GM12872 (cell line): ENCODE measurements at regions not wholly inside any gene's neighbourhood (a gene's known extent, or its start where the extent isn't known, plus 50 kb on each side); places are given as distances from the start of the nearest gene placed in this dataset.

Source experiments
- TF ChIP-seq, protein P1 (sequence below): IDR thresholded peaks from 3 replicates; pipeline ENCODE4 v1.5.1; 2011; ENCODE audit warnings: low read depth, mild to moderate bottlenecking, low read length, moderate library complexity; ENCODE audit not compliant: insufficient read depth

DNA sequence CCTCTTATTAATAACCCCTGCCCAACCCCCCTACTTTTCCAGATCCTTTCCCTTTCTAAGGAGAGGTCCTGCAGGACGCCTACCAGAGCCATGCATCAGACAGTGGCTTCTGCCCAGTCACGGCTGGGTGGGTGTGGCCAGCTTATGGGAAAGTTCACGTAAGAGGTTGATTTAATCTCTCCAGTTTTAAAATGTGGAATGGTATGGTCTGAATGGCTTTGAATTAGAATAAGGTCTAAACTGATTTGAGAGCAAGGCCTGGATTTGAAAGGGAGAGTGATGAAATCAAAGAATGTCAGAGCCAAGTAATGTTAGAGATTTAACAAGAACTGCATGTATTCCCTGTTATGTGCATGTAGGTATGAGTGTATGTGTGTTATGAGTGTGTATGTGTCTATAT, 275.7 kb downstream of the PAX1 start:
- TF ChIP-seq, protein P1, sequence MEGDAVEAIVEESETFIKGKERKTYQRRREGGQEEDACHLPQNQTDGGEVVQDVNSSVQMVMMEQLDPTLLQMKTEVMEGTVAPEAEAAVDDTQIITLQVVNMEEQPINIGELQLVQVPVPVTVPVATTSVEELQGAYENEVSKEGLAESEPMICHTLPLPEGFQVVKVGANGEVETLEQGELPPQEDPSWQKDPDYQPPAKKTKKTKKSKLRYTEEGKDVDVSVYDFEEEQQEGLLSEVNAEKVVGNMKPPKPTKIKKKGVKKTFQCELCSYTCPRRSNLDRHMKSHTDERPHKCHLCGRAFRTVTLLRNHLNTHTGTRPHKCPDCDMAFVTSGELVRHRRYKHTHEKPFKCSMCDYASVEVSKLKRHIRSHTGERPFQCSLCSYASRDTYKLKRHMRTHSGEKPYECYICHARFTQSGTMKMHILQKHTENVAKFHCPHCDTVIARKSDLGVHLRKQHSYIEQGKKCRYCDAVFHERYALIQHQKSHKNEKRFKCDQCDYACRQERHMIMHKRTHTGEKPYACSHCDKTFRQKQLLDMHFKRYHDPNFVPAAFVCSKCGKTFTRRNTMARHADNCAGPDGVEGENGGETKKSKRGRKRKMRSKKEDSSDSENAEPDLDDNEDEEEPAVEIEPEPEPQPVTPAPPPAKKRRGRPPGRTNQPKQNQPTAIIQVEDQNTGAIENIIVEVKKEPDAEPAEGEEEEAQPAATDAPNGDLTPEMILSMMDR = no peak

DNA sequence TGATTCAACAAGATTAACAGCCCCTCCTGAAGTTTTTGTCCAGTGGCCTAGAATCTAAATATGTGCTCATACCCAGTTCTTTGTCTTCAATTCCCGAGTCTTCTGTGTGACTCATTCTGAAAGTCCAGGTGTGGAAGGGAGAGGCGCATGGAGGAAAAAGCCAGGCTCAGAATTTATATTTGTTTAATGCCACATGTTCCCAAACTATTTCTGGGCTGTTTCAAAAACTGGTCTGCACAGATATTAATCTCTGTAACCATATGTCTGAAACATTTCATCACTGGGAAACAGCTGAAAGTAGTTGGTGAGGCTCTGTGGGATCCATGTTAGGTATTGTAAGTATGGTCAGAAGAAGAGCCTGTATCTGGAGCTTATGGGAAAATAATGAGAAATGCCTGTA, 266.0 kb downstream of the PAX1 start:
- TF ChIP-seq, protein P1 = no peak

DNA sequence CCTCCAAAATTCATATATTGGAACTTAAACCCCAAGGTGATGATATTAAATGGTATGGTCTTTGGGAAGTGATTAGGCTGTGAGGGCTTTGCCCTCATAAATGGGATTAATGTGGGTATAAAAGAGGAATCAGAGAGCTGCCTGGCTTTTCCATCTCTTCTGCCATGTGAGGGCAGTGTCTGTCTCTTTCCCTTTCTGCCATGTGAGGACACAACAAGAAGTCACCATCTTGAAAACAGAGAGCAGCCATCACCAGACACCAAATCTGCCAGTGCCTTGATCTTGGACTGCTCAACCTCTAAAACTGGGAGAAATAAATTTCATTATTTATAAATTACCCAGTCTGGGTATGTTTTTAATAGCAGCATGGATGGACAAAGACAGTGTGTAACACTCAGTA, 263.0 kb downstream of the PAX1 start:
- TF ChIP-seq, protein P1 = no peak

DNA sequence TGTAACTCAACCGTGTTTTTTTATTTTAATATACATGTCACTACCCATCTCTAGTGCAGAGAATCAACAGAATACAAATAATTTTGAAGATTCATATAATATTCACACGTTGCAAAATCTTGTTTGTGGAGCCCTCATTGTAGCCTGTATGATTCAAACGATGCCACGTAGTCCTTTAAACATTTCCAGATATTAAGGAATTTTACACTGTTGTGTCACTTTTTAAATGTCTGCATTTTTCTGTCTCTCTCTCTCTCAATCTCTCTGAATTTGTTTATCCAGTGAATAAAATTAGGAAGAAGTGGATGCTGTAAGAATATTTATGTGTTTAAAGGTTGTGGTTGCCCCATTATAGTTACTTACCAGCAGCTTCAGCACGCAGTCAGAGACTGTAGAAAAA, 262.0 kb downstream of the PAX1 start:
- TF ChIP-seq, protein P1 = no peak

DNA sequence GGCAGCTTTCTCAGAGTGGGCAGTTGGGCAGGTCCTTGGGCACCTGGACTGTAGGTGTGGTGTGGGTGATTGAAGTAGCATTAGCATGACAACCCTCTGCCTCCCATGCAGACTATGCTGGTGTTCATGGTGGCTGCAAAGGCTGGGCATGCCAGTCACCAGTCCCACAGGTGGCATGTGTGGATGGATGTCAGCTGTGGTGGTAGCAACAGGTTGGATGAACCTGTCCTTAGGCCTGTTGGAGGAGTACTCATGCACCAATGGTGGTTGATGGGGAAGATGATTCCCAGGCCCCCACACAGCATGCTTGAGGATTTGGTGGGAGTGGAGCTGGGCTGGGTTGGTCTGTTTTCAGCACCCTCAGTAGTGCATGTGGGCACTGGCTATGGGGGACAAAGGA, 251.1 kb downstream of the PAX1 start:
- TF ChIP-seq, protein P1 = no peak

DNA sequence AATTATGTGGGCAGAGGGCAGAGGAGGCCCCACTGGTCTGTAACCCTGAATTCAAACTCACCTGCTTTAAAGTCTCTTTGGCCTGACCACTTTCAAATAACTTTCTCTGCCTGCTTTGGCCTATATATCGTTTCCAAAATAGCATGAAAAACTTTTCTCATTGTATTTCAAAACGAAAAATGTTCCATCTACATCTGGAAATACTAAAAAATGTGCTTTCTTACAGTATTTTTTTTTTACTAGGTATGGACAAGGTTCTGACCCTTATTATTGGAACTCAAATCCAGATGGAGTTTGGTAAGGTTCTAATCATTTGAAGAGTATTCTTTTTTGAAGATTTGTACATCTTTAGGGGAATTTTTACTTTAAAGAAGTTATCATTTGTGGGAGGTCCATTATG, 241.9 kb downstream of the PAX1 start:
- TF ChIP-seq, protein P1 = no peak

DNA sequence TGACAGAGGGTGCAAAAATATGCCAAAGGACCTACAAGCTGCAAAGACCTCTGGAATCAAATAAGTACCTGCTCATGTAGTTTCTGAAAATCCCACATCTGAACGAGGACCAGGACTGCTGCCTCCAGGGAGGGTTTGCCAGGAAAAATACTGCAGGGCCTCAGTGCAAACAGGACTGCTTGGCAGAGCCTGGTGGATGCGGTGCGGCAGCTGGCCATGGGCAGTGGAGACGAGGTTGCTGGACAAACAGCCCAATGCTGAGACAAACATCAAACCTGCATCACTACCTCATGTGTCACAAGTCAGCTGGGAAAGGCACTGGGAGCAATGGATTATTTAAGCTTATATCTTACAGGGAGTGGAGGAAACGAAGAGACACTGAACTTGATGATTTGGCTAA, 238.8 kb downstream of the PAX1 start:
- TF ChIP-seq, protein P1 = no peak

DNA sequence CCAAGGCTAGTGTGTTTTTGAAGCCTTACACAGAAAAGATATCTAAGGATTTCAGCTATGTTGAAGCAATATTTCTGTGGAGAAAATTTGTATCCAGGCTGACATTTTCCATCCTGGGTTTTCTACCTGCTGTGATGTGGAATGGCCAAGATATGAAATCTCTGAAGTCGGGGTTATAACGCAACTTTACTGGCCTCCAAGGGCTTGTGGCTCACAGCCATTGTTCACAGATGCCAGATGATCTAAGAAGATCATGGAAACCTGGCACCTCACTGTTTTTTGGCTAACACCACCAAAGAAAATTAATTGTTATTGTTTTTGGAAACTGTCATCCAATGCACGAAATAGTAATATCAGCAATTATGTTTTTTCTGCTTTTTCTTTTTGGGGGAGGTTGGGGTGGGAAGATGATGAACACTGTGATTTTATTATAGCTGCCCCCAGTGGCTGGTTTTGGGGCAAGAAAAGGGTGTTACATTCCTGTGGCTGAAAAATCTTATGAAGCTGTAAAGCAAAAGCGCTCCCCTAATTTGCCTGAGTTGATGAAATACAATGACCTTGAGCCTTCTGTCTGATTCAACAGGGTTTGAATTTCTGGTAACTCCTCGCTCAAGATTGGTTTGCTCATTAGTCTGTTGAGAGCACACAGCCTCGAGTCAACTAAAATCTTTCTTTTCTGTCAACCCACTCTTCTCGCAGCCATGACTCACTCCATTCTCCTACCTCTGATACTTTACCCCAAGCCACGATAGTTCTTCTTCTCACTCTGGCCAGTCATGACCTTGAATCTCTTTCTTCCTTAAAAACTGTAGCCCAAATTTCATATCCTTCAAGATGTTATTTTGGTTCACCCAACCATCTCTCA, 236.7 kb downstream of the PAX1 start:
- TF ChIP-seq, protein P1 = no peak
